A673 (cell line): ENCODE measurements at regions not wholly inside any gene's neighbourhood (a gene's known extent, or its start where the extent isn't known, plus 50 kb on each side); places are given as distances from the start of the nearest gene placed in this dataset.

Experiments
- CTCF ChIP-seq: fragments of 300-800, 200-600 bp; sonication (generic); conservative IDR thresholded peaks from 2 replicates; pipeline ENCODE4 v1.5.1; 2017; ENCODE audit warnings: low read depth, mild to moderate bottlenecking, antibody characterized with exemption, low read length, moderate library complexity, mixed read lengths
- EZH2 ChIP-seq: fragments of 200-600 bp; sonication (generic); IDR thresholded peaks from 2 replicates; pipeline ENCODE4 v1.6.1; 2017; ENCODE audit warnings: borderline replicate concordance, low read depth, mild to moderate bottlenecking, mixed read lengths, antibody characterized with exemption, low read length; ENCODE audit not compliant: poor library complexity, severe bottlenecking

- TF ChIP-seq CTCF (no peak), EZH2 (no peak)
Measured at GRCh38 chr6:102662851-102663250, 1269.3 kb downstream of the GRIK2 start.
